ENCODE measurements at regions not wholly inside any gene's neighbourhood (a gene's known extent, or its start where the extent isn't known, plus 50 kb on each side); places are given as distances from the start of the nearest gene placed in this dataset.
A peak's percentile ranks its signal among the peaks of the same experiment; 100 is the strongest.

DNA sequence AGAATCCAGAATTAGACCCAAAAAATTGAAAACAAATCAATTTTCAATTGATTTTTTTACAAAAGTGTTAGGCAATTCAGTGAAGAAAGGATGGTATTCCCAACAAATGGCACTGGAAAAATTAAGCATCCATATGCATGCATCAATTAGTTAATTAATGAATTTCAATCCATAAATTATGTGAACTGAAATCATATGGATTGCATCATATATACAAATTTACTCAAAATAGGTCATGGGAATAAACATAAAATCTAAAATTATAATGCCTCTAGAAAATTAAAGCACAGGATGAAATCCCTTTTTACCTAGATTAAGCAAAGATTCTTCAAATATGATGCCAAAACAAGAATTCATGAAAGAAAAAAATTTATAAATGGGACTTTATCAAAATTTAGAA lies 213.9 kb upstream of the KLHL29 start:
- no peak for FAIRE-seq

DNA sequence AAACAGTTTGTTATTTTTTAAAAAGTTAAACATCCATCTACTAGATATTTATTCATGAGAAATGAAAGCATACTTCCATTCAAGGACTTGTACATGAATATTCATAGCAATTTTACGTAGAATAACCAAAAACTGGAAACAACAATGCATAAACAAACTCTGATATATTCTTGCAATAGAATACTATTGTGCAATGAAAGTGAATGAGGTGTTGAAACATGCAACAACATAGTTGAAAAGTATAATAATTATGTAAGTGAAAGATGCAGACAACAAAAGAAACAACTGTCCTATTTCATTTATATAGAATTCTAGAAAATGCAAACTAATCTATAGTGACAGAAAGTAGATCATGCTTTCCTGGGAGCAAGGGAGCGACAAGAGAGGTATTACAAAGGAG lies 206.6 kb upstream of the KLHL29 start:
- no peak for FAIRE-seq

DNA sequence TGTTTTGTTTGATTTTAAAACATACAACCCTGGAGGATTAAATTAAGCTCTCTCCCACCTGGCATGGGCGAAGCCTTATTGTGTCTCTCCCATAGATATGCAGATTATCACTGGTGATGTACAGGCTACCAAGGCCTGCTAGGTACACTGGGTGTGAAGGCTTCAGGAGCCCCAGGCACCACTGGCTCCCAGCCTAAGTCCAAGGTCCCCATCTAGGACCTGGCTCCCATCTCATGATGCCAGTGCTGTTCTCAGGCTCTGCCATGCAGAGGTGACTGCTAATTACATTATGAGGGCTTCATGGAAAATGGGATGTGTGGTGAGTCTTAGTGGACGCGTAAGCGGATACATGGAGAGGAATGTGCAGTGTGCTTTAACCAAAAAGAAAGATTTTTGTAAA lies 201.2 kb upstream of the KLHL29 start:
- no peak for FAIRE-seq

DNA sequence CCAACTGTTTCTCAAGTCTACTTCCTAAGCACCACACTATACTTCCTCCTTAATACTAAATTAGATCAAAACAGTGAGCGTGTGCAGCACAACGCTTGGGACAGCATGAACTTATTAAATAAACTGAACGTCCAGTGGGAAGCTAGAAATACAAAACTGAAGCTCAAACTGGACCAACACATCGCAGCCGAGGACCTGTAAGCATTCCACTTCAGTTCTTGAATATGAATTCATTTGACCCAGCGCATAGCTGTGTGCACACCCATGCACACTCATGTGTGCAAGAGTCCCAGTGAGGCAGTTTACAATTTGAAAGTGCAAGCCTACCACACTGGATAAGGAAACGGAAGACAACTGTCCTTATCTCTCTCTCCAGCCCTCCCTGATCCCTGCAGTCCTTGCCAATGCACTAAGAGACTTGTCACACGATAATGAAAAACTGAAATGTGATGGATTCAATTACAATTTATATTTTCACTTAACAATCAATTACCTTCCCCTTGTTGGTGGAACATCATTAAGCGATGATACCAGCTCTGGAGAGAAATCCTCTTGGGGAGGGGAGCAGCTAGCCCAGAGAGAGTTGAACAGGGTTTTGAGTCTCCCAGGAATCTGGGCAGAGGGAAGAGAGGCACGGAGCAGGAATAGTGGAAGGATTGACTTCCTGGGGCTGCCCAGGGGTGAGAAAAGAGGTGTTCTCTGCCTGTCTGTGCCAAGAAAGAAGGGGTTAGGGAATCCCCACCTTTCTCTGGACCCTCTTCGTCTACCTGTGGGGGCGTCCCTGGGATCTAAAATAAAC lies 186.5 kb upstream of the KLHL29 start:
- FAIRE-seq = no peak

DNA sequence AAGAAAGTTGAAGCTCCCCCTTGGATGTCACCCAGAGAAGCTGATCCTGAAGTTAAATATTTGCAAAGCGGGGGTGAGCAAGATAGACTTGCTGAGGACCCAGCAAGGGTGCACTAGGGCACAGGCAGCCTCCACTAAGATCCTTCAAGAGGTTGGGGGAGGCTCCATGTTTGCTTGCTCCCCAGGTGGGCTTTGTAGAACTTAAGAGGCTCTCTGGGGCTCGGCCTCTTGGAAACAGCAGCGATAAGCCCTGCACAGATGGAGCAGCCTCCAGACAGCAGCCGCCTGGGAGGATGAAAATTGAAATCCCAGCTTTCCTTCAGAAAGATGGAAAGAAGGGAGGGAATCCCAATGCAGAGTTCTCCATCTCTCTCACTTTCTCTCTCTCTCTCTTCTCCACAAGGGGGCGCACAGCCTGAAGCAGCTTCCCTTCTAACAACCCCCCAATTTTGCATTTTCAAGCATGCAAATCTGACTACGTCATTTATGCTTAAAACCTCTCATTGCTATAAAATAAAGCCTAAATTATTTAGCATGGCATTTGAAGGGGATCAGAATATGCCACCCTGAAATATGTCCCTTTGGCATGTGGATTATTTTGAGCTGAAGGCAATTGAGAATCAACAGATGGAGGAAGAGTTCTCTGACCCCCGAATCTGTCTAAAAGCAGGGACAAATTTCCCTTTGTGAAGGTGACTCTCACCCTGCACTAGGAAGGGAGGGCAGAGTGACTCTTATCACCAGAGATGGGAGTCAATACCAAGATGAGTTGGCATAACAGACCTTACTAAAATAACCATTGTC lies 185.7 kb upstream of the KLHL29 start:
- no peak for FAIRE-seq

DNA sequence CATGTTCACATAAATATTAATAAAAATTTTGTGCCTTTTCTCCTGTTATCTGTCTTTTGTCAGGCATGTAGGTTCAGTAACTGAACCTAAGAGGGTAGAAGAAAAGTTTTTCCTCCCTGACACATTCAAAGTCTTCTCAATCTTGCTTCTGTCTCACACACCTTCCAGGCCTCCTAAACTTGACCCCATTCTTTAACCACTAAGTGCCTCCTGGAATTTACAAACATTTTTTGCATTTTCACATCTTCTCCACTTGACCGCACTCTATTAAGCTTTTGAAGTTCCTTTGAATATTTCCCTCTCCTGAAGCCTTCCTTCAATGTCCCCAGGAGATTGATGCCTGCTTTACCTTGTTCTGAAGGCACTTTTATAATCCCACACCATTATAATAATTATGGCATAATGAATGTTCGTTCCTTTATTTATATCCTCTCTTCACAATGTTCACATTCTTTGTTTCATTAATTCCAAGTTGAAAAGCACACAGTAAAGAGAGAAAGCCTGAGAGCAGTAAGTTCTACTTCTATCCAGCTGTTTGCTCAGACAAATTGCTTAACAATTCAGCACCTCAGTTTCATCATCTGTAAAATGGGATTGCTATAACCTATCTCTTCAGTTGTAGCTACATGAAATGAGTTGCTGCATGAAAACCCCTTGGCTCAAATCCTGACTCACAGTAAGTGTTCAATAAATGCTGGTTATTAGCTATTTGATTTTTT lies 184.8 kb upstream of the KLHL29 start:
- FAIRE-seq = no peak

DNA sequence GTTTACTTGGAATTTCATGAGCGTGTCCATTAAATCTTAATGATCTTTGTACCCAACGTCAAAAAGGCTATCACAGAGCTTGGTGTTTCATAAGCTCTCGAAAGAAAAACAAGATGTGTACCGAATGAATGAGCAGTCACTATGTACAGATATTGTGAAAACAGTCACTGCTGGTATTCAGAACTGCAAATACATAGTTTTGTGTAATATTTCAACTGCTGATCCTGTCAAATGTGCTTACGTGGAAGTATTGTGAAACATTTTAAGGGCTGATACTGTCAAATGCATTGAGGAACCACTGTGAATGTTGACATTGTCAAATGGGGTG lies 184.2 kb upstream of the KLHL29 start:
- FAIRE-seq = no peak

DNA sequence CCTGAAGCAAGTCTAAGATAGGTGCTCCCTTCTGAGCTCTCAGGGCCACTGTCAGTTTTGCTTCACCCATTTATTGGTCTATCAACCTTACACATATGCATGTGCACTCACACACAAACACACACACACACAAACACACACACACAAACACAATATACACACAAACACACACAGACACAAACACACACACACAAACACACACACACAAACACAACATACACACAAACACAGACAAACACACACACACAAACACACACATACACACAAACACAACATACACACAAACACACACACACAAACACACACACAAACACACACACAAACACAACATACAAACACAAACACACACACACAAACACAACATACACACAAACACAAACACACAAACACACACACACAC lies 181.6 kb upstream of the KLHL29 start:
- FAIRE-seq = no peak

DNA sequence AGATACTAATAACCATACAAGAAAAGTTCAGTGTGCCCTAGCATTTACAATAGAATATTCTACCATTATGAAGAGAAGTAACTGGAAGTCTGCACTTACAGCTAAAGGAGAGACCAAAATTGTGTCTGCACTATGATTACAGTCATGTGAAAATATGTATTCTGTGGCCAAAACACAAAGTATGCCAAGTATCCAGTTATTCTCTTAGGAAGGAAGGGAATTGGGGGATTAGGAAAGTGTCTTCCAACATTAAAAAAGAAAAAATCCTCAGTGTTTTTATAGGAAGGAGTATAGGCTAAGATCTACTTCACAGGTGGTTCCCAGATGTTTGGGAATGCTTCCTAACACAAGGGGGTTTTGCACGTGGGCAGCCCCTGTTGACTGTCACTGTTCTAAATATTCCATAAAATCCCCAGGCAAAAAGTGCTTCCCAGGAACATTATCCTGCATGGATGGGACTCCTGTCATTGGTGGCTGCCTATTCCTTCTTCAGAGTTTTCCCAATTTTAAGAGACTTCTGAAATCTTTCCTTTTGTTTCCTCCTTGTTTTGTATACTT lies 180.2 kb upstream of the KLHL29 start:
- peak; percentile 82 for FAIRE-seq

DNA sequence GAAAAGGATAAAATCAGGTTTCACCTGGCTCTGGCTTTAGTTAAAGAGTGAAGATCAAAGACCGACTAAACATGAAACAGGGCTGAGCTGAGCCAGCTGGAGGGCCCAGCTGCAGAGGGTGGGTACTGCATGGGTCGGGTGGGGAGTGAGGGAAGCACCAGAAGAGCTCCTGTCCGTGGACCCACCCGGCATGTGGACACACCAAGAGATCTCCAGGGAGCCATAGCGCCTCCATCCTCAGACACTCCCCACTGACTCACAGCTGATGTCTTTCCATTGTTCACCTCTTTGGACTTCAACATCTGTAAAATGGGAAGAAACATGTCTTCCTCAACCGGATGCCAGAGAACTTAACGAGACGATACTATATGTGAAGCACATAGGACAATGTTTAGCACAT lies 178.3 kb upstream of the KLHL29 start:
- FAIRE-seq = no peak

DNA sequence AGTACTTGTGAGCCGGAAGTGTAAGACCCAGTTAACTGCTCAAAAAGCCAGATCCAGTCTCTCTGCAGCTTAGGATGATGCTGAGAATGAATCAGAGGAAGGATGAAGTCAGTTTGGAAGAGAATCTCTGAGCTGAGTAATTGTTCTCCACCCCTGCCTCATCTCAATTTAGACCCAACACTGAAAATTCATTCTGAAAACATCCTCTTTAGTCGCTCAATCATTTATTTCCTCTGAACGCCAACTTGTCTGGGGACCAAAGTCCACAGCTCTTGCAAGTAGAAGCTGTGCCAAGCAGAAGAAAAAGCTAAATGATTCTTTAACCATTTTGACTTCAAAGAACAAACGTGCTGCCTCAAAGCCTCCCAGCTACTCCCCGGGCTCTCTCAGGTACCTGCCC lies 177.1 kb upstream of the KLHL29 start:
- no peak for FAIRE-seq

DNA sequence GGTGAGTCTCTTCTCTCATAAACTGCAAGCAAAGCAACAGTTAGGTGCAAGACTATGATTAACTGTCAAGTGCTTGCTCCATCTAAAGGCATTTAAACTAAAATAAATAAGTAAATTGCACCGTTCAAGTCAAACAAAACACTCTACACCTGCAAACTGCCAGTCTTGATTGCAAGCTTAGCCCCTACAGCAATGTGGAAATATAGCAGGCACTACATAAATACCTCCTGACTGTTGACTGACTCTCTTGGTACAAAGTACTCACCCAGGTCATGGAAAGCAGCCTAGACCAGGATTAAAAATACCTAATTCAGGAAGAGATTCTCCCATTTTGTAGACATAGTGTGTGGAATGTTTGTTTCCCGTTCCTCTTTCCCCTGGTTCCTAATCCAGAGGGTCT lies 176.6 kb upstream of the KLHL29 start:
- FAIRE-seq = no peak

DNA sequence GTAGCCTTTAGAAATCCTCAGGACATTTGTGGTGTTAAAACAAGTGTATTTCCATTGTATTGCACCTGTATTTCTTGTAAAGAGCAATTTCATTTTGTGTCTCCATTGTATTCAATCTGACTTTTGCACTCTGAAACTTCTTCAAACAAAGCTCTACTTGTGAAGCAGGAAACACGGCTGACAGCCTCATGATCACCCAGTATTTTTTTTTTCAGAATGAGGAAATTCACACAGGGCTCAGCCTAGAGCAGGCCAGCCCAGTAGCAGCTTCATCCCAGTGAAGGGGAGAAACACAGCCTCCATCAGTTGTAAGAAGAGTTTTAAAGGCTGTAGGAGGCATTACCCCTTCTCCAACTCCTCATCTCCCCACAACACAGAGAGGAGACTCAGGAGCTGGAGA lies 175.9 kb upstream of the KLHL29 start:
- no peak for FAIRE-seq

DNA sequence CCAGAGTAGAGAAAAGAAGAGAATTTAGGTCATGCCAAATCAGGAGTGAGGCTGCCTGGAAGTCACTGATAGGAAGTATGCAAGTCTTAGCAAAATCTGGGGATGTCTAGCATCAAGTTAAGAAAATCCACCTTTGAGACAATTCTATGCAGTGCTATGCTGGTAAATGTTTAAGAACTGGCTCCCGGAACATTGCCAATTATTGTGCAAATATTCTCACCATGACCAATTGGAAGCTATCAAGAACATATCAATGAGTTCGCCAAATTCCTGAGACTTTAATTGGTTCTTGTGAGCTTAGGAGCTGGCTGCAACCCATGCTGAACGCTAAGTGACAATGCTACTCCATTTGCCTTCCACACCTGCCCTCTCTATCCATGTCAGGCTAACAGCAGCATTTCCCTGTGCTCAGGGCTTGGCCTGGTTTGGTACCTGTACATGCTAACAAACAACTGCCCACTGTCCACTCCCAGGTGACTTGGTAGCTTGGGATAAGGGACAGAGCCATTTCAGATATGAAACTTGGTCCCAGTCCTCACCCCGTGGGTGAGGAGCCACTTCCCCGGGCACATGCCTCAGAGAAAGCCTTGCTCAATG lies 172.9 kb upstream of the KLHL29 start:
- FAIRE-seq = no peak

DNA sequence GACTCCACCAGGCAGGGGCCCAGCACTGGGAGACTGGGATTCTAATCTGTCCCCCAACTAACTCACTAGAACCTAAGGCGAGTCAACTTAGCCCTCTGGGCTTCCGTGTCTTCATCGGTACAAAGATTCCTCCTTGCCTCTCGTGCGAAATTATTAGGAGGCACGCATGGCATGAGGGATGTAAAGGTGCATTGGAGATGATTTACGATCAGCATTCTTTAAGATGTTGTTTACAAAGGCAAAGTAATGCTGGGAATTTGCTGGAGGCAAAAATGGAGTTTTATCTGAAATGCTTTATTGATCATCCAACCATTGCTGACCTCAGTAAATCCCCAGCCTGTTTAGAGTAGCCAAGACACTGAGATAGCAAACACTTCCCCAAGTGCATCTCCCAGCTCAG lies 171.8 kb upstream of the KLHL29 start:
- no peak for FAIRE-seq

DNA sequence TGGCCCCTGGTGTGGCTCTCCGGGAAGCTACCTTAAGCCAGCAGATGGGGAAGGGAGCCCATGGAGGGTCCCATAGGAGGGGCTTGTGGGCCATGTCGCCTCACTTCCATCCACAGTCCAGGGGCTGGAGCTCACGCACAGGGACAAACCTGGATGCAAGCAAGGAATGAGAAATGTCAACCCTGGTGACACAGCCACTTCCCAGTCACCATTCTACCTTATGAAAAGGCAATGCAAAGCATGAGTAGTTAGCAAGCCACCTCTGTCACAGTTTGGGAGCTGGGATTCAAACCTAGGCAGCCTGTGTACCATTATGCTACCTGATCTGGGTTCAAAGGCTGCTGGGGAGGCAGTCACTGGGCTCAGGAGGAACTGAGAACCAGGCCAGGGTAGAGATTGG lies 170.0 kb upstream of the KLHL29 start:
- no peak for FAIRE-seq

DNA sequence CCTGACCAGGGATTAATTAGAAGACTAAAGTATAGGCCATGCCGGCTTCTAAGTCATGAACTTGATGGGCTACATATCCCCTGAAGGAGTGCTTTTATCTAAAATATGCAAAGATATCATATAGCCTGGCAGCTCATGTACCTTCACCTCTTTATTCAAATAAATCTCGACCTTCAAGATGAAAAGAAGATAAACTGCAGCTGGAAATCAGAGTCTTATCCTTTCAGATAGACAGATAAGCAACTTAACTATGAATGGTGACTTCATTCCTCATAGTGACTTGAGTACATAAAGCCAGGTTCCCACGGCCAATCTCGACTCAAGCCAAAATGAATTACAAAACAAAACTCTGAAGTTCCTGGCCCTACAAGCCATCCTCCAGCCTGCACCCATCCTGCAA lies 165.3 kb upstream of the KLHL29 start:
- no peak for FAIRE-seq

DNA sequence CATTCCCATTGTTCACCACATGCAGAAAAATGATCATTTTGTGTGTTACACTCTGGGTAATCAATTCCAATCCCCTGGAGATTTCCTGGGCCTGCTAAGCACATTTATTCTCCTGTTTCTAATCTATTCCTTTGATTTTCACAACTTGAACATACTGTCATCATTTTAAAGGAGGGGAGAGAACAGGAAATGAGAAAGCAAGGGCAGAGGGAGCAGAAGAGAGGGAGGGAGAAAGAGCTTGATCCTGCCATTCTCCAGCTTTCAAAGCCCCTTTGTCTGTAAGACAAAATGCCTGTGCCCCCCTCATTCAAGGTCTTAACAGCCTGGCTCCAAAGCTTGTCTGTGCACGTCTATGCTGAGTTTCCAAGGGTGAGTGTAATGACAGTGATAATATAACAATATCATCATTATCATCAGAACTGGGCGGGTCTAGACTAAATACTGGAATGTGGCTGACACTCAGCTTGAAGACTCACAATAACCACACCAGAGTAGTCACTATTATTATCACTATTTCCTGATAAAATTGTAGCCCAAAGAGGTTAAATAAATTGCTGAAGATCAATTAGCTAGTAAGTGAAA lies 164.4 kb upstream of the KLHL29 start:
- FAIRE-seq = no peak

DNA sequence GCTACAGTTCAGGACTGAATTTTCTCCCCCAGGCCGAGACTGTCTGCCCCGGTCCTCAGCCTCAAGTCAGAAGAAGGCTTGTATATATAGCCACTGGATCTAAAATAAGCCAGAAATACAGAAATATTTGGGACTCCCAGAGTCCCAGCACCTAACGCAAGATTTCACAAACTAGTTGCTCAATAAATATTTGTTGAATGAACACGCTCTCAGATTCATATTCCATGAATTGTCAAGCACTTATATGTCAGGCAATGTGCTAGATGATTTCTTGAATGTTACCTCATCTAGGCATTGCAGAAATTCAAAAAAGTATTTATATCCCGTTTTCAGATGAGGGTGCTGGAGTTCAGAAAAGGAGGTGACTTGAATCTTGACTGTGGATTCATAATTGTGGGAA lies 163.7 kb upstream of the KLHL29 start:
- no peak for FAIRE-seq

DNA sequence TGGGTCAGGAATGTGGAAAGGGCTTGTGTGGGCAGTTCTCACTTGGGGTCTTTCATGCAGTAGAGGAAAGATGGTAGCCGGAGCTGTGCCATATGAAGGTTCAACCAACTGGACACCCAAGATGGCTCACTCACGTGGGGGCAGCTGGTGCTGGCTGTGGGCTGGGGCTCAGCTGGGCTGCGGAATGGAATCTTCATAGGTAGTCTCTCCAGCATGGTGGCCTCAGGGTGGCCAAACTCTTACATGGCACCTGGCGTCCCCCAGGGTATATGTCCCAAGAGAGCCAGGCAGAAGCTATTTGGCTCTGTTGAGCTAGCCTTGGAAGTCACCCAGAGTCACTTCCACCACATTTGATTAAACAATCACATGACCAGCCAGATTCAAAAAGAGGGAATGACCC lies 163.1 kb upstream of the KLHL29 start:
- no peak for FAIRE-seq

DNA sequence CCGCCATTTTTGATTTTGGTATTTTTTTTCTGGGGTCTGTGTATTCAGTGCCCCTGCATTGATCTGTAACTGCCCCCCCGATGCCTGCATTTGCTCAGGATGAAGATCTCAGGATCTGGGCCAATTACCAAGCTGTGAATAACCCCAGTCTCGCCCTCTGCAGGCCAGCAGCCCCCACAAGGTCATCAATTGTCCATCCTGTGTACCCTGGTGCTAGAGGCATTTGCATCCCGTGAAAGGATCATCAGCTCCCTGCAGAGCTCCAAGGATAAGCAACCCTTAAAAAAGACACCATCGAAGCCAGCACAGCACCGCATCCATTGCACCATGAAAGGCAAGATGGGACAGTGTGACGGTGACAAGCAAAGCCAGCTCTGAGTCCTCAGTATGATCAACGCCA lies 154.1 kb upstream of the KLHL29 start:
- FAIRE-seq = no peak

DNA sequence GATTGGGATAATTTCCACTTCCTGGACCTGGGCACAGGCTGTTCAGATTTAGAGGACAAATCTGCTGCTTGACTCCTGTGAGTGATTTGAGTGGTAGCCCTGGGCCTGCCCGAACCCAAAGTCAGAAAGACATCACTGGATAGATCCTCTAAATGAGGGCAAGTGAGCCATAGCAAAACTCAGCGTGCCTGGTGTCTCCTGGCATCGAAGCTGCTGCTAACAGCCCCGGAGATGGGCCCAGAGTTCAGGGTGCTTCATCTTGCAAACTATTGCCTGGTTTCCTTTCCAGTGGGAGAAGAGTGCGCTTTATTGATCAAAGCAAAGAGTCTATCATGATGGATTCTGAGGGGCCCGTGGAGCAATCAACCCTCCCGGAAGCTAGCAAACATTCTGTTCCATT lies 153.1 kb upstream of the KLHL29 start:
- FAIRE-seq = no peak

DNA sequence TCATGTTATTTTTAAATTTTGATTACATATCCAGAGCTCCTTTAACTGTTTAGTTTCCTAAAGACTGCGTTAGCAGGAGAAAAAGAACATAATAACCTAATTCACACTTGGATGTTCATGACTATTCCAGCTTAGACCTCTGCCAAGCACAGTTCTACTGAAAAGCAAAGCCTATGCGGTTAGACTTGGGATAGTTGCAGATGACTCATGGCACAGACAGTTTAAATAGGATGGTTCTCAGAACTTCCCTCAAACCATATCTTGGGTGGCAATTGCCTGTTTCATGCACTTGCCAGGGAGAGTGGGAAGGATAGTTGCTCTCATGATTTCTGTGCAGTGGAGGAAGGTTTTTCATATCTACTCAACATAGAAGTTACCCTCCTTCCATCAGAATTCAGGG lies 149.7 kb upstream of the KLHL29 start:
- no peak for FAIRE-seq
